Karpas-422 (cell line): ENCODE measurements at regions not wholly inside any gene's neighbourhood (a gene's known extent, or its start where the extent isn't known, plus 50 kb on each side); places are given as distances from the start of the nearest gene placed in this dataset.
"Not testable (repeated sequence)": the region's sequence is repeated elsewhere in the genome, so short reads cannot be mapped to it uniquely, and the experiment has no call there.

ENCODE experiments used
- DNase-seq: peaks from one replicate; pipeline ENCODE4 v3.0.0-alpha.2; 2015
- H2AFZ ChIP-seq: fragments of 200-600 bp; sonication (generic); 2 replicates; pipeline ENCODE4 v1.6.1; 2014; ENCODE audit warnings: antibody characterized with exemption, low read length, mixed read lengths
- H3K27ac ChIP-seq: fragments of 200-600 bp; sonication (generic); 2 replicates; pipeline ENCODE4 v1.5.1; 2014; ENCODE audit warnings: mild to moderate bottlenecking, low read length, moderate library complexity
- H3K27me3 ChIP-seq: fragments of 200-600 bp; sonication (generic); 2 replicates; pipeline ENCODE4 v1.6.1; 2014; ENCODE audit warnings: low read length, mixed read lengths
- H3K36me3 ChIP-seq: fragments of 200-600 bp; sonication (generic); 2 replicates; pipeline ENCODE4 v1.6.1; 2014; ENCODE audit warnings: low read length, mixed read lengths; ENCODE audit not compliant: insufficient read depth
- H3K4me1 ChIP-seq: fragments of 200-600 bp; sonication (generic); 2 replicates; pipeline ENCODE4 v1.6.1; 2014; ENCODE audit warnings: mild to moderate bottlenecking, low read length, mixed read lengths
- H3K4me2 ChIP-seq: fragments of 200-600 bp; sonication (generic); 2 replicates; pipeline ENCODE4 v1.6.1; 2014; ENCODE audit warnings: low read length, low read depth, mild to moderate bottlenecking; ENCODE audit not compliant: poor library complexity, severe bottlenecking
- H3K4me3 ChIP-seq: fragments of 200-600 bp; sonication (generic); 2 replicates; pipeline ENCODE4 v1.5.1; 2014; ENCODE audit warnings: mild to moderate bottlenecking, antibody characterized with exemption, low read length, mixed read lengths
- H3K79me2 ChIP-seq: fragments of 200-600 bp; sonication (generic); 2 replicates; pipeline ENCODE4 v1.6.1; 2014; ENCODE audit warnings: mild to moderate bottlenecking, low read length, mixed read lengths
- H3K9ac ChIP-seq: fragments of 200-600 bp; sonication (generic); 2 replicates; pipeline ENCODE4 v1.6.0; 2014; ENCODE audit warnings: low read length
- H3K9me2 ChIP-seq: fragments of 200-600 bp; sonication (generic), shearing (Covaris generic); replicated peaks from 2 replicates; pipeline ENCODE4 v1.6.0; 2014; ENCODE audit warnings: mild to moderate bottlenecking, low read length, moderate library complexity; ENCODE audit not compliant: insufficient read depth
- H3K9me3 ChIP-seq: fragments of 300-700, 200-600 bp; sonication (generic); 2 replicates; pipeline ENCODE4 v1.6.1; 2014; ENCODE audit warnings: low read length, mixed read lengths
- H4K20me1 ChIP-seq: fragments of 200-600 bp; sonication (generic); 2 replicates; pipeline ENCODE4 v1.6.1; 2014; ENCODE audit warnings: mild to moderate bottlenecking, antibody characterized with exemption, low read length, low read depth; ENCODE audit not compliant: insufficient read depth

GRCh38 chr7:128561116-128561722, 84.7 kb downstream of the METTL2B start:
- H3K27me3 ChIP-seq, H3K4me3 ChIP-seq, H3K27ac ChIP-seq, H3K36me3 ChIP-seq, H2AFZ ChIP-seq, H3K4me1 ChIP-seq, H3K9ac ChIP-seq, H3K9me2 ChIP-seq, H3K9me3 ChIP-seq, DNase-seq, H3K4me2 ChIP-seq, H4K20me1 ChIP-seq: not testable (repeated sequence)
- peaks cover 75% of the 10 kb centered on the region for H3K79me2 ChIP-seq

- not testable (repeated sequence) for H3K9ac ChIP-seq, H3K9me2 ChIP-seq, H3K36me3 ChIP-seq, DNase-seq, H3K4me3 ChIP-seq, H3K27me3 ChIP-seq, H3K4me2 ChIP-seq, H4K20me1 ChIP-seq, H3K9me3 ChIP-seq, H3K27ac ChIP-seq, H2AFZ ChIP-seq, H3K4me1 ChIP-seq
- H3K79me2 ChIP-seq, result peaks cover 82% of the 10 kb centered on the region
Measured at GRCh38 chr7:128562795-128563194, 86.2 kb downstream of the METTL2B start.

- H3K79me2 ChIP-seq, result peaks cover 81% of the 10 kb centered on the region
- not testable (repeated sequence) for DNase-seq, H3K9me2 ChIP-seq, H3K4me1 ChIP-seq, H2AFZ ChIP-seq, H3K4me3 ChIP-seq, H3K9ac ChIP-seq, H3K27me3 ChIP-seq, H3K27ac ChIP-seq, H3K9me3 ChIP-seq, H3K36me3 ChIP-seq, H3K4me2 ChIP-seq, H4K20me1 ChIP-seq
Measured at GRCh38 chr7:128564123-128564700, 87.7 kb downstream of the METTL2B start.

GRCh38 chr7:128564932-128565864, 88.7 kb downstream of the METTL2B start:
- peaks cover 81% of the 10 kb centered on the region for H3K79me2 ChIP-seq
- DNase-seq, H4K20me1 ChIP-seq, H3K4me2 ChIP-seq, H3K4me3 ChIP-seq, H2AFZ ChIP-seq, H3K9me3 ChIP-seq, H3K27ac ChIP-seq, H3K4me1 ChIP-seq, H3K36me3 ChIP-seq, H3K27me3 ChIP-seq, H3K9ac ChIP-seq, H3K9me2 ChIP-seq: not testable (repeated sequence)

GRCh38 chr7:128575277-128575676, 96.8 kb upstream of the GARIN1A start:
- H3K4me2 ChIP-seq, result not testable (repeated sequence)
- peaks cover 24% of the 10 kb centered on the region for H3K79me2 ChIP-seq

GRCh38 chr7:128576953-128577352, 95.1 kb upstream of the GARIN1A start:
- not testable (repeated sequence) for H3K27ac ChIP-seq, H2AFZ ChIP-seq, H3K9me2 ChIP-seq, H3K4me3 ChIP-seq, H3K27me3 ChIP-seq, H3K9ac ChIP-seq, H3K4me2 ChIP-seq, H3K9me3 ChIP-seq, H4K20me1 ChIP-seq, DNase-seq, H3K36me3 ChIP-seq, H3K4me1 ChIP-seq
- H3K79me2 ChIP-seq, result peaks cover 13% of the 10 kb centered on the region

More at GRCh38 chr7:128575277-128575676, 96.8 kb upstream of the GARIN1A start:
- H3K9me2 ChIP-seq, H3K4me3 ChIP-seq, DNase-seq, H3K9ac ChIP-seq, H2AFZ ChIP-seq, H3K9me3 ChIP-seq, H3K27me3 ChIP-seq, H3K36me3 ChIP-seq, H3K4me1 ChIP-seq, H3K27ac ChIP-seq, H4K20me1 ChIP-seq: not testable (repeated sequence)

GRCh38 chr7:128579843-128580242, 92.2 kb upstream of the GARIN1A start:
- not testable (repeated sequence) for H3K9ac ChIP-seq, H3K4me3 ChIP-seq, H3K9me2 ChIP-seq, H4K20me1 ChIP-seq, H3K9me3 ChIP-seq, H3K4me2 ChIP-seq, H3K36me3 ChIP-seq, DNase-seq, H3K27ac ChIP-seq, H3K27me3 ChIP-seq, H3K4me1 ChIP-seq, H2AFZ ChIP-seq, H3K79me2 ChIP-seq

- H3K9ac ChIP-seq, H3K4me1 ChIP-seq, H3K27me3 ChIP-seq, H3K36me3 ChIP-seq, H3K27ac ChIP-seq, H2AFZ ChIP-seq, H3K9me3 ChIP-seq, DNase-seq, H3K9me2 ChIP-seq, H4K20me1 ChIP-seq, H3K79me2 ChIP-seq, H3K4me3 ChIP-seq, H3K4me2 ChIP-seq: not testable (repeated sequence)
Measured at GRCh38 chr7:128581100-128581499, 91.0 kb upstream of the GARIN1A start.
